ENCODE measurements at regions not wholly inside any gene's neighbourhood (a gene's known extent, or its start where the extent isn't known, plus 50 kb on each side); places are given as distances from the start of the nearest gene placed in this dataset.

DNA sequence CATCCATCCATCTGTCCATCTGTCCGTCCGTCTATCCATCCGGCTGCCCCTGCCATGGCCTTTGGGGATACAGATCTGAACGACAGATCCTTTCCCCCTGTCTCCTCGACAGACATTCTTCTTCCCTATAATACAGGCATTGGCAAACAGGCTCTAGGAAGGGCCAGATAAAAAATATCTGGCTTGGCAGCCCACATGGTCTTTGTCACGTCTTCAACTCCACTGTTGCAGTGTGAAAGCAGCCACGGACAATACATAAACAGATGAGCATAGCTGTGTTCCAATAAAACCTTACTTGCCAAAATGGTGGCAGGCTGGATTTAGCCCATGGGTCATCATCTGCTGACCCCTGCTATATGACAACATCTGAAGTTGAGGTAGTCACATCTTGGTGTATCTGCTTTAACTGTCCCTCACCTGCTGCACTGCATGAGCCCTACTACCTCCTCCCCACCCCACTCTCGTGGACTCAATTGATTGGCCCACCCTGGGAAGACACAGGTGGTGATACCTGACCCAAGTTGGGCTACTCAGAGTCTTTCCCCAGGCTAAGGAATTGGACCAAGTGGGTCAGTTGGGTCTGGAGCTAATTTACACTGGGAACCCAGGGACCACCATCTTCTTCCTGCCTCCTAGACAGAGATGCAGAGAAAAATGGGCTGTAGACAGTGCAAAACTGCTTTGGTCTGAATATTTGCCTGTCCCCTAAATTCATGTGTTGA, 128.4 kb upstream of the SMAD3 start:
- ATAC-seq (no peak), FAIRE-seq (no peak), DNase-seq (ENCODE audit: low read depth, low spot score) (no peak)
- no peak overlapping the region for H3K4me2 ChIP-seq (ENCODE audit: control insufficient read depth, insufficient read depth)
- BruUV-seq (replicated peaks), result no TSS peak
- SMC1A ChIA-PET (ENCODE audit: uncharacterized antibody, unreplicated experiment), result interaction anchor here (1.7 kb wide), 1 partner anchor 367 kb away, joined by 5 read pairs; no protein-coding TSS in a partner anchor
- no peaks in the 10 kb centered on the region; a peak in 1 of 4 replicates for H3K27me3 ChIP-seq (replicated peaks in 1 of 2; ENCODE audit: control insufficient read depth in 2 of 2, insufficient read depth in 2 of 2, low read length in 1 of 2)
- H3K4me1 ChIP-seq (ENCODE audit: control insufficient read depth, insufficient read depth, low read length), result peaks cover 7% of the 10 kb centered on the region; the same call in 1 of the 2 replicates
- no peaks in the 10 kb centered on the region for H3K79me2 ChIP-seq (ENCODE audit: control insufficient read depth, insufficient read depth, low read length)
- CTCF ChIA-PET, result no interaction called here
- TF ChIP-seq TAF1 (IDR thresholded peaks at IDR 0.05; ENCODE audit: borderline replicate concordance, low read depth, low read length) (no peak), ZNF622 (IDR thresholded peaks at IDR 0.05) (no peak), ZBTB11 (CRISPR knock-in tag; IDR thresholded peaks at IDR 0.05) (no peak), ESRRA (IDR thresholded peaks at IDR 0.05; ENCODE audit: low read length) (no peak), SREBF1 (IDR thresholded peaks at IDR 0.05; ENCODE audit: low read length) (no peak), EZH2 (IDR thresholded peaks at IDR 0.05; ENCODE audit: borderline replicate concordance, control insufficient read depth, low read depth, low read length) (no peak), YY1 (IDR thresholded peaks at IDR 0.05; ENCODE audit: low read depth, low read length) (no peak), MTA2 (IDR thresholded peaks at IDR 0.05; ENCODE audit: low read depth) (no peak)
- TF ChIP-seq, protein P1, sequence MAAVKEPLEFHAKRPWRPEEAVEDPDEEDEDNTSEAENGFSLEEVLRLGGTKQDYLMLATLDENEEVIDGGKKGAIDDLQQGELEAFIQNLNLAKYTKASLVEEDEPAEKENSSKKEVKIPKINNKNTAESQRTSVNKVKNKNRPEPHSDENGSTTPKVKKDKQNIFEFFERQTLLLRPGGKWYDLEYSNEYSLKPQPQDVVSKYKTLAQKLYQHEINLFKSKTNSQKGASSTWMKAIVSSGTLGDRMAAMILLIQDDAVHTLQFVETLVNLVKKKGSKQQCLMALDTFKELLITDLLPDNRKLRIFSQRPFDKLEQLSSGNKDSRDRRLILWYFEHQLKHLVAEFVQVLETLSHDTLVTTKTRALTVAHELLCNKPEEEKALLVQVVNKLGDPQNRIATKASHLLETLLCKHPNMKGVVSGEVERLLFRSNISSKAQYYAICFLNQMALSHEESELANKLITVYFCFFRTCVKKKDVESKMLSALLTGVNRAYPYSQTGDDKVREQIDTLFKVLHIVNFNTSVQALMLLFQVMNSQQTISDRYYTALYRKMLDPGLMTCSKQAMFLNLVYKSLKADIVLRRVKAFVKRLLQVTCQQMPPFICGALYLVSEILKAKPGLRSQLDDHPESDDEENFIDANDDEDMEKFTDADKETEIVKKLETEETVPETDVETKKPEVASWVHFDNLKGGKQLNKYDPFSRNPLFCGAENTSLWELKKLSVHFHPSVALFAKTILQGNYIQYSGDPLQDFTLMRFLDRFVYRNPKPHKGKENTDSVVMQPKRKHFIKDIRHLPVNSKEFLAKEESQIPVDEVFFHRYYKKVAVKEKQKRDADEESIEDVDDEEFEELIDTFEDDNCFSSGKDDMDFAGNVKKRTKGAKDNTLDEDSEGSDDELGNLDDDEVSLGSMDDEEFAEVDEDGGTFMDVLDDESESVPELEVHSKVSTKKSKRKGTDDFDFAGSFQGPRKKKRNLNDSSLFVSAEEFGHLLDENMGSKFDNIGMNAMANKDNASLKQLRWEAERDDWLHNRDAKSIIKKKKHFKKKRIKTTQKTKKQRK (IDR thresholded peaks at IDR 0.05; ENCODE audit: low read depth, low read length), result no peak
- TF ChIP-seq, protein P2, sequence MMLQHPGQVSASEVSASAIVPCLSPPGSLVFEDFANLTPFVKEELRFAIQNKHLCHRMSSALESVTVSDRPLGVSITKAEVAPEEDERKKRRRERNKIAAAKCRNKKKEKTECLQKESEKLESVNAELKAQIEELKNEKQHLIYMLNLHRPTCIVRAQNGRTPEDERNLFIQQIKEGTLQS (IDR thresholded peaks at IDR 0.05; ENCODE audit: borderline replicate concordance, extremely low read depth, low read depth, low read length), result no peak
- TF ChIP-seq, protein P3, sequence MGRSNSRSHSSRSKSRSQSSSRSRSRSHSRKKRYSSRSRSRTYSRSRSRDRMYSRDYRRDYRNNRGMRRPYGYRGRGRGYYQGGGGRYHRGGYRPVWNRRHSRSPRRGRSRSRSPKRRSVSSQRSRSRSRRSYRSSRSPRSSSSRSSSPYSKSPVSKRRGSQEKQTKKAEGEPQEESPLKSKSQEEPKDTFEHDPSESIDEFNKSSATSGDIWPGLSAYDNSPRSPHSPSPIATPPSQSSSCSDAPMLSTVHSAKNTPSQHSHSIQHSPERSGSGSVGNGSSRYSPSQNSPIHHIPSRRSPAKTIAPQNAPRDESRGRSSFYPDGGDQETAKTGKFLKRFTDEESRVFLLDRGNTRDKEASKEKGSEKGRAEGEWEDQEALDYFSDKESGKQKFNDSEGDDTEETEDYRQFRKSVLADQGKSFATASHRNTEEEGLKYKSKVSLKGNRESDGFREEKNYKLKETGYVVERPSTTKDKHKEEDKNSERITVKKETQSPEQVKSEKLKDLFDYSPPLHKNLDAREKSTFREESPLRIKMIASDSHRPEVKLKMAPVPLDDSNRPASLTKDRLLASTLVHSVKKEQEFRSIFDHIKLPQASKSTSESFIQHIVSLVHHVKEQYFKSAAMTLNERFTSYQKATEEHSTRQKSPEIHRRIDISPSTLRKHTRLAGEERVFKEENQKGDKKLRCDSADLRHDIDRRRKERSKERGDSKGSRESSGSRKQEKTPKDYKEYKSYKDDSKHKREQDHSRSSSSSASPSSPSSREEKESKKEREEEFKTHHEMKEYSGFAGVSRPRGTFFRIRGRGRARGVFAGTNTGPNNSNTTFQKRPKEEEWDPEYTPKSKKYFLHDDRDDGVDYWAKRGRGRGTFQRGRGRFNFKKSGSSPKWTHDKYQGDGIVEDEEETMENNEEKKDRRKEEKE (IDR thresholded peaks at IDR 0.05), result no peak
- peaks cover 4% of the 10 kb centered on the region; the same call in 2 of the 3 replicates for H3K9me3 ChIP-seq (replicated peaks; ENCODE audit: control insufficient read depth, insufficient read depth, low read length)
- no peak overlapping the region for H2AFZ ChIP-seq (ENCODE audit: control insufficient read depth, low read depth, low read length)
- in situ Hi-C loops (cut with MboI) (no loop called here), intact Hi-C loops (cut with micrococcal nuclease; ENCODE audit: unreplicated experiment) (no loop called here)
- WGBS (ENCODE audit: insufficient coverage, insufficient replicate concordance, low lambda C conversion rate, missing lambda C conversion rate), result 36% methylated on average over 8 of the region's 8 CpGs
- no peak overlapping the region for H3K27ac ChIP-seq (ENCODE audit: control insufficient read depth, insufficient read depth)
- RAD21 ChIA-PET (ENCODE audit: unreplicated experiment), result no interaction called here
- no peak overlapping the region for H3K9ac ChIP-seq (ENCODE audit: control insufficient read depth, insufficient read depth, low read length)
- no peaks in the 10 kb centered on the region for H3K36me3 ChIP-seq (ENCODE audit: control insufficient read depth in 2 of 2, insufficient read depth in 2 of 2, low read length in 1 of 2)
- H4K20me1 ChIP-seq (ENCODE audit: control insufficient read depth, insufficient read depth), result no peaks in the 10 kb centered on the region
- POLR2A ChIA-PET, result no interaction called here
- H3K4me3 ChIP-seq, result no peak overlapping the region
